ENCODE measurements at regions not wholly inside any gene's neighbourhood (a gene's known extent, or its start where the extent isn't known, plus 50 kb on each side); places are given as distances from the start of the nearest gene placed in this dataset.

- DNase-seq: no peak
Measured at GRCh38 chr7:41028580-41028979, 674.3 kb downstream of the INHBA start.

- DNase-seq: no peak
Measured at GRCh38 chr7:41027428-41028115, 675.3 kb downstream of the INHBA start.

- DNase-seq: no peak
Measured at GRCh38 chr7:41024126-41024525, 678.8 kb downstream of the INHBA start.

DNA sequence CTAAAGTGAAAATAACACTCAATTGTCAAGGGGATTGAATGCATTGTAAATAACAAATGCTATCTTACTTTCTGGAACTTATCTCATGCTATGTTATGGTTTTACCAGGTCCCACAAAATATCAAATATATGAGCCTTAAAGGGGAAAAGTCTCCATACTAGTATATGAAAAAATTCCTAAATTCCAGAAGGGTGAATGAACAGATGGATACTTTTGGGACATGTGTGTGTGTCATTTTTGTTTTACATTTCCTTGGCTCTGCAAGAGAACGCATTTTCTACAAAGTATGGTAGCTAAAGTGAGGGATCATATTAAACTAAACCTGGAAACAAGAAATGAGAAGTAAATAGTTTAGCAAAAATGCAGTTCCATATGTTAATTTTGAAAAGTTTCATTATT is 682.8 kb downstream of the INHBA start:
- no peak for DNase-seq

DNA sequence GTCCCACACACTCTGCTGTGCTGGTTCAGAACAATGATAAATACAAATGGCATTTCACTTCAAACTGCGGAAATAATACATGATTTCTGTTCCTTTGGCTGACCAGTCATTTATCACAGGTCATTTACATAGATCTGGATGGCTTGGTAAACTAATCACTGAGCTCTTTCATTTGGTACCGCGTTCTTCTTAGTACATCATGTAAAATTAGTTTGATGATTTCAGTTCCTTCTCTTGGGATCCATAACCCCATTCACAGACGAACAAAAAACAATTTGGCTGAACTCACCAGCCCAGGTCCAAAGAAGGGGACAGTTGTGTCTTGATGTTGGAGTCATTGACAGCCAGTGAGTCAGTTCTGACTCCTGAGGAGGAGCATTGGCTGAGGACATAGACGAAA is 689.8 kb downstream of the INHBA start:
- DNase-seq: no peak

DNA sequence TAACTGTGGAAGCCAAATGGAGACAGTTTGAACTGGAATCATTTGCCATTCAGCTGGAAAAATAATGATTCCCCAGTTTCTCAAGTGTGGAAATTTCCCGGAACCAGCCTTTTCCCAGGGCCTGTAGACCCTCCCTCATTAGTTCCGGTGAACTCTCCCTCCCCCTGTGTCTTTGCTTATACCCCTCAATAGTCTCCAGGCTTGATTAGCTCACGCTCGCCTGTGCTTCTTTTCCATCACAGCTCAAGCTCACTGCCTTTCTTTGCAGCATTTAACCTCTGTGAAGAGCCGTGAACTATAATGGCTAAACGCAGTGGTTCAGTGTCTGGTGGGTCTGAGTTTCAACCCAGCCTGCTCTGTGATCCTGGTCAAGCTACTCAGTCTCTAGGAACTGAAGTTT is 690.8 kb downstream of the INHBA start:
- no peak for DNase-seq

GRCh38 chr7:41010967-41011366 is 691.9 kb downstream of the INHBA start:
- DNase-seq: peak; percentile 39

- DNase-seq: peak; percentile 34
Measured at GRCh38 chr7:41010418-41010817, 692.5 kb downstream of the INHBA start.

- DNase-seq: no peak
Measured at GRCh38 chr7:41007811-41008210, 695.1 kb downstream of the INHBA start.

- DNase-seq: peak; percentile 8
Measured at GRCh38 chr7:41007351-41007751, 695.5 kb downstream of the INHBA start.

GRCh38 chr7:41006306-41006995 is 696.4 kb downstream of the INHBA start:
- DNase-seq: no peak

- DNase-seq: no peak
Measured at GRCh38 chr7:41005374-41005901, 697.5 kb downstream of the INHBA start.

- no peak for DNase-seq
Measured at GRCh38 chr7:41003977-41004376, 698.9 kb downstream of the INHBA start.

- peak; percentile 37 for DNase-seq
Measured at GRCh38 chr7:41003611-41003940, 699.3 kb downstream of the INHBA start.

- peak; percentile 70 for DNase-seq
Measured at GRCh38 chr7:41002741-41003610, 699.9 kb downstream of the INHBA start.

DNA sequence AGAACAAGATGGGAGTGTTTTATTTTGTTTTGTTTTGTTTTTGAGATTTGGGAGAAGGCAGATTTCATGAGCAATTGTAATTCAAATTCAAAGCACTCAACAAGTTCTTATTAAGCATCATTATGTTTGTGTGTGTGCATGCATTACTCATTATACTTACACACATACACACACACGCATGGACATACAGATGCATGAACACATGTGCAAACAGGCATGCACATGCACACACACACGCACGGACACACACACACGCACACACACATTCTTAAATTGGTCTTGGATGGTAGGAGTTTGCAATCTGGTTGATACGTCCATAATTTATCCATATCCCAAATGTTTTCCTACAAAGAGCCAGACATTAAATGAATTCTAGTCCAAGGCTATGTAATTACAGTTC is 702.8 kb downstream of the INHBA start:
- DNase-seq: no peak

DNA sequence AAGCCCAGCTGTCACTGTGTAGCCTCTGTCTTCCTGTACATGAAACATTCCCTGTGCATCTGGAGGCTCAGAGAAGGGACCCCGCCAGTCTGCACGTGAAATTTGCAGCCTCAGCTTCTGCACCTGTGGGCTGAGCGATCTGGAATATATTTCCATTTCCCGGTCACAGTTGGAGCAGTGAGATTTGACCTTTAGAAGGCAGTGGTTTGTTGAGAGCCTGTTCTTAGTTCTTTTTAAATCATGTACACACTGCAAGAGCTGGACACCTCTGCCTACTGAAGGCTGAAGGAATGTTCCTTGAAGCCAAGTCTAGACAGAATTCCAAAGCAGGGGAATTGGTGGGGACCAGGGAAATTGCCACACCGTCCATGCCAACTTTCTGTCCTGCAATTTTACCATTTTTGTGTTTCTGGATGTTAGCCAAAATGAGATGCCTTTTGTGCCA is 706.6 kb downstream of the INHBA start:
- DNase-seq: no peak

- no peak for DNase-seq
Measured at GRCh38 chr7:40990841-40991240, 712.0 kb downstream of the INHBA start.

GRCh38 chr7:40987571-40987970 is 715.3 kb downstream of the INHBA start:
- no peak for DNase-seq

DNA sequence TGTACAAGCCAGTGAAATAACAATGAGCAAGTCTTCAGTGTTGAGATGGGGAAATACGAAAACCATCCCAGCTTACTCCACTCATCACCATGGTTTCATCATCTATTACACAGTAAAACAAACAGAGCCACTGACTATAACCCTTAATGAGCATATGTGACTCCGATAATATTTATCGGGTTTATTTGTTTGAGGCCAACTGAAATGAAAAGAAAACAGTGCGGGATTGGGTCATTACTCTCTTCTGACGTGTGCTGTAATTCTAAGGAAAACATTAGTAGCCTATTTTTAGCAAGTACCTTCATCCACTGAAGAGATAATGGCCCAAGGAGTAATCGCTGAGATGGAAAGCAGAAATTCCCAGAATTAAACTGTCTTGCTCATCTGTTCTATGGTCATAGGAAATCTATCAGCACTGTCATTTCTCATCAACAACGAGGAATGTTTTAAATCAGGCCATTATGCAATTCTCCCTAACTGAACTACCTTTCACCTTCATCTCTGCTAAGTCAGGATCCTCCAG is 716.5 kb downstream of the INHBA start:
- DNase-seq: peak; percentile 73

GRCh38 chr7:40983111-40983510 is 719.8 kb downstream of the INHBA start:
- no peak for DNase-seq

- no peak for DNase-seq
Measured at GRCh38 chr7:40979296-40979695, 723.6 kb downstream of the INHBA start.

DNA sequence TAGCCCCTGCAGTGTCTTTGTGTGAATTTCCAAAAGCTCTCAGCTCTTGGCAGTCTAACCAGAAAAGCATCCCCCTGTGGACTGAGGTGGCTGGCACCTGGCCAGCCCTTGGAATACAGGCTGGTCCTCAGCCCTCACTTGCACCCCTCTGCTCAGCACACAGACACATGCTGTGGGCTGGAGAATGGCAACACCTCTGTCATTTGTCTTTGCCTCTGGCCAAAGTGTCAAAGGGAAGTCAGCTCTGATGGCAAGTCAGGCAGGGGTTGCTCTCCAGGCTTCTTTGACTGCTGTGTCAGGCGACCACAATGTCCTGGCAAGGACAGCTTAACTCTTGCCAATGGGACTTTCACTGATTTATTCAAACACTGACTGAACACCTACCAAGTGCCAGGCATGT is 724.8 kb downstream of the INHBA start:
- peak; percentile 75 for DNase-seq
